ENCODE measurements at regions not wholly inside any gene's neighbourhood (a gene's known extent, or its start where the extent isn't known, plus 50 kb on each side); places are given as distances from the start of the nearest gene placed in this dataset.

- in situ Hi-C loops (cut with MboI; ENCODE audit: low pct_unique_long_range_greater_than_20kb in 2 of 9, low sequenced_read_pairs in 9 of 9, unreplicated experiment in 9 of 9), result no loop called here
- Histone ChIP-seq H3K4me1 (replicated peaks in 1 of 2) (peaks cover 21 to 47% of the 10 kb centered on the region in 2 donors), H3K4me3 (no peak overlapping the region), H3K27ac (no peak overlapping the region)
- ATAC-seq (replicated peaks in 6 of 8), result no peak
- 0 to 100% (median 35%) methylated on average over 1 to 2 of the region's 2 CpGs; no CpG with 5 or more reads in 1 of the 10 experiments for WGBS, 10 experiments
These were observed 76.4 kb downstream of the CXXC4 start for GRCh38 chr4:104418286-104418685.

GRCh38 chr4:104417357-104417882 is 77.3 kb downstream of the CXXC4 start:
- peaks cover 24 to 54% of the 10 kb centered on the region in 2 donors for H3K4me1 ChIP-seq (replicated peaks in 1 of 2)
- WGBS, 10 experiments, result 0 to 100% (median 63%) methylated on average over 1 to 3 of the region's 3 CpGs; no CpG with 5 or more reads in 1 of the 10 experiments
- H3K4me3 ChIP-seq, result no peak overlapping the region
- ATAC-seq (replicated peaks in 6 of 8), result no peak
- no peak overlapping the region for H3K27ac ChIP-seq
- in situ Hi-C loops (cut with MboI; ENCODE audit: low pct_unique_long_range_greater_than_20kb in 2 of 9, low sequenced_read_pairs in 9 of 9, unreplicated experiment in 9 of 9), result no loop called here

- ATAC-seq (replicated peaks in 6 of 8), result no peak
- in situ Hi-C loops (cut with MboI; ENCODE audit: low pct_unique_long_range_greater_than_20kb in 2 of 9, low sequenced_read_pairs in 9 of 9, unreplicated experiment in 9 of 9), result no loop called here
- H3K4me3 ChIP-seq, result no peak overlapping the region
- no peak overlapping the region for H3K27ac ChIP-seq
- peaks cover 29 to 54% of the 10 kb centered on the region in 2 donors for H3K4me1 ChIP-seq (replicated peaks in 1 of 2)
These were observed 77.9 kb downstream of the CXXC4 start for GRCh38 chr4:104416725-104417356.

GRCh38 chr4:104413487-104413886 is 81.2 kb downstream of the CXXC4 start:
- Histone ChIP-seq H3K27ac (no peak overlapping the region), H3K4me1 (replicated peaks in 1 of 2) (peaks cover 16 to 60% of the 10 kb centered on the region in 2 donors), H3K4me3 (no peak overlapping the region)
- in situ Hi-C loops (cut with MboI; ENCODE audit: low pct_unique_long_range_greater_than_20kb in 2 of 9, low sequenced_read_pairs in 9 of 9, unreplicated experiment in 9 of 9), result no loop called here
- ATAC-seq (replicated peaks in 6 of 8), result peak in 4 of 8 experiments; percentile 30 to 73 (median 62)

GRCh38 chr4:104412344-104412743 is 82.3 kb downstream of the CXXC4 start:
- Histone ChIP-seq H3K27ac (no peak overlapping the region), H3K4me3 (no peak overlapping the region), H3K4me1 (replicated peaks in 1 of 2) (peaks cover 19 to 57% of the 10 kb centered on the region in 2 donors)
- peak in 5 of 8 experiments; percentile 61 to 90 (median 74) for ATAC-seq (replicated peaks in 6 of 8)
- in situ Hi-C loops (cut with MboI; ENCODE audit: low pct_unique_long_range_greater_than_20kb in 2 of 9, low sequenced_read_pairs in 9 of 9, unreplicated experiment in 9 of 9), result no loop called here

- 20 to 100% (median 57%) methylated on average over 1 to 2 of the region's 2 CpGs; no CpG with 5 or more reads in 3 of the 10 experiments for WGBS, 10 experiments
- ATAC-seq (replicated peaks in 6 of 8), result peak in 5 of 8 experiments; percentile 46 to 71 (median 54)
- H3K27ac ChIP-seq, result no peak overlapping the region
- H3K4me1 ChIP-seq (replicated peaks in 1 of 2), result peaks cover 19 to 58% of the 10 kb centered on the region in 2 donors
- H3K4me3 ChIP-seq, result no peak overlapping the region
- in situ Hi-C loops (cut with MboI; ENCODE audit: low pct_unique_long_range_greater_than_20kb in 2 of 9, low sequenced_read_pairs in 9 of 9, unreplicated experiment in 9 of 9), result no loop called here
These were observed 83.2 kb downstream of the CXXC4 start for GRCh38 chr4:104411502-104411901.

- in situ Hi-C loops (cut with MboI; ENCODE audit: low pct_unique_long_range_greater_than_20kb in 2 of 9, low sequenced_read_pairs in 9 of 9, unreplicated experiment in 9 of 9), result no loop called here
- 0 to 44% (median 21%) methylated on average over 1 to 2 of the region's 2 CpGs; no CpG with 5 or more reads in 2 of the 10 experiments for WGBS, 10 experiments
- H3K4me3 ChIP-seq, result no peak overlapping the region
- no peak overlapping the region for H3K27ac ChIP-seq
- peaks cover 19 to 57% of the 10 kb centered on the region in 2 donors for H3K4me1 ChIP-seq (replicated peaks in 1 of 2)
- ATAC-seq (replicated peaks in 6 of 8), result peak in 5 of 8 experiments; percentile 51 to 68 (median 59)
These were observed 85.8 kb downstream of the CXXC4 start for GRCh38 chr4:104408878-104409277.

- H3K4me1 ChIP-seq (replicated peaks in 1 of 2), result peaks cover 7 to 18% of the 10 kb centered on the region in 2 donors
- in situ Hi-C loops (cut with MboI; ENCODE audit: low pct_unique_long_range_greater_than_20kb in 2 of 9, low sequenced_read_pairs in 9 of 9, unreplicated experiment in 9 of 9), result no loop called here
- no peak overlapping the region for H3K4me3 ChIP-seq
- peak in 2 of 8 experiments; percentile 50 to 75 for ATAC-seq (replicated peaks in 6 of 8)
- no peak overlapping the region for H3K27ac ChIP-seq
- 2 to 97% (median 67%) methylated on average over 1 to 6 of the region's 6 CpGs for WGBS, 10 experiments
These were observed 90.3 kb downstream of the CXXC4 start for GRCh38 chr4:104404361-104404760.

GRCh38 chr4:104395168-104395614 is 99.5 kb downstream of the CXXC4 start:
- in situ Hi-C loops (cut with MboI; ENCODE audit: low pct_unique_long_range_greater_than_20kb in 2 of 9, low sequenced_read_pairs in 9 of 9, unreplicated experiment in 9 of 9), result no loop called here
- Histone ChIP-seq H3K27ac (no peak overlapping the region), H3K4me1 (replicated peaks in 1 of 2) (peaks cover 4 to 20% of the 10 kb centered on the region in 2 donors), H3K4me3 (no peak overlapping the region)
- ATAC-seq (replicated peaks in 6 of 8), result peak in 3 of 8 experiments; percentile 11 to 26 (median 19)
- 0 to 100% (median 45%) methylated on average over 1 to 5 of the region's 5 CpGs; no CpG with 5 or more reads in 2 of the 10 experiments for whole genome bisulfite sequencing, 10 experiments

- ATAC-seq (replicated peaks in 6 of 8), result peak in 5 of 8 experiments; percentile 87 to 97 (median 92)
- Histone ChIP-seq H3K4me1 (replicated peaks in 1 of 2) (peaks cover 4 to 20% of the 10 kb centered on the region in 2 donors), H3K4me3 (peak overlapping the region in 3 of 5 donors; percentile 6 to 22 (median 19)), H3K27ac (no peak overlapping the region)
- 0 to 73% (median 48%) methylated on average over 2 to 12 of the region's 12 CpGs for WGBS, 10 experiments
- in situ Hi-C loops (cut with MboI; ENCODE audit: low pct_unique_long_range_greater_than_20kb in 2 of 9, low sequenced_read_pairs in 9 of 9, unreplicated experiment in 9 of 9), result no loop called here
These were observed 100.1 kb downstream of the CXXC4 start for GRCh38 chr4:104394406-104395167.

- Histone ChIP-seq H3K4me3 (peak overlapping the region in 2 of 5 donors; percentile 19 to 22), H3K4me1 (replicated peaks in 1 of 2) (peaks cover 4 to 20% of the 10 kb centered on the region in 2 donors), H3K27ac (no peak overlapping the region)
- peak in 5 of 8 experiments; percentile 35 to 67 (median 53) for ATAC-seq (replicated peaks in 6 of 8)
- in situ Hi-C loops (cut with MboI; ENCODE audit: low pct_unique_long_range_greater_than_20kb in 2 of 9, low sequenced_read_pairs in 9 of 9, unreplicated experiment in 9 of 9), result no loop called here
- WGBS, 10 experiments, result 0 to 94% (median 59%) methylated on average over 2 to 3 of the region's 3 CpGs; no CpG with 5 or more reads in 1 of the 10 experiments
These were observed 100.9 kb downstream of the CXXC4 start for GRCh38 chr4:104393655-104394324.

- no peak overlapping the region for H3K4me3 ChIP-seq
- H3K27ac ChIP-seq, result no peak overlapping the region
- in situ Hi-C loops (cut with MboI; ENCODE audit: low pct_unique_long_range_greater_than_20kb in 2 of 9, low sequenced_read_pairs in 9 of 9, unreplicated experiment in 9 of 9), result no loop called here
- WGBS, 10 experiments, result 0 to 88% (median 20%) methylated on average over 1 of the region's 1 CpG; no CpG with 5 or more reads in 5 of the 10 experiments
- ATAC-seq (replicated peaks in 6 of 8), result no peak
- no peaks in the 10 kb centered on the region for H3K4me1 ChIP-seq (replicated peaks in 1 of 2)
These were observed 109.0 kb downstream of the CXXC4 start for GRCh38 chr4:104385713-104386112.

GRCh38 chr4:104382961-104383360 is 111.7 kb downstream of the CXXC4 start:
- in situ Hi-C loops (cut with MboI; ENCODE audit: low pct_unique_long_range_greater_than_20kb in 2 of 9, low sequenced_read_pairs in 9 of 9, unreplicated experiment in 9 of 9), result no loop called here
- ATAC-seq (replicated peaks in 6 of 8), result no peak
- no peak overlapping the region for H3K4me3 ChIP-seq
- no peaks in the 10 kb centered on the region for H3K4me1 ChIP-seq (replicated peaks in 1 of 2)
- H3K27ac ChIP-seq, result no peak overlapping the region
- WGBS, 10 experiments, result 10 to 100% (median 72%) methylated on average over 1 to 5 of the region's 5 CpGs; no CpG with 5 or more reads in 2 of the 10 experiments

All from motor neuron (in vitro differentiated cells).